COLO668 (cell line): ENCODE measurements at regions not wholly inside any gene's neighbourhood (a gene's known extent, or its start where the extent isn't known, plus 50 kb on each side); places are given as distances from the start of the nearest gene placed in this dataset.
"Not testable (repeated sequence)": the region's sequence is repeated elsewhere in the genome, so short reads cannot be mapped to it uniquely, and the experiment has no call there.

Experiments
- DNase-seq: peaks from one replicate; lab custom pipeline; 2025; ENCODE audit not compliant: unreplicated experiment; lab: John Stamatoyannopoulos, UW

DNA sequence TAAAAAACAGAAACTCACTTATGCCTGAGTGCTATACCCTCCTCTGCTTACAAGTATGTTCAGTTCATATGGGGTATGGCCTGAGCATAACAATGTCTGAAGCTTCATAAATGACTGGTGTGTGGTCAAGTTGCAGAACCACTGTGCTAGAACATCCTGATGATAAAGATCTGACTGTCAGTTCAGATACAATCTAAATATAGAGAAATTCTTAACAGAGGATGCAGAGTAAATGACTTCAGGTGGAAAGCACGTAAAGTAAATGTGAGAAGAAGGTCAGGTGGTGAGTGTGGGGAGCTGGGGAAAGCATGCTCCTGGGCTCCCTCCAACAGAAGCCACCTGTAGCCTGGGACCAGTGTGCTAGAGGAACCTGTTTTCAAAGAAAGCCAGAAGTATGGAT, 926.2 kb downstream of the TSN start:
- DNase-seq, result no peak

DNA sequence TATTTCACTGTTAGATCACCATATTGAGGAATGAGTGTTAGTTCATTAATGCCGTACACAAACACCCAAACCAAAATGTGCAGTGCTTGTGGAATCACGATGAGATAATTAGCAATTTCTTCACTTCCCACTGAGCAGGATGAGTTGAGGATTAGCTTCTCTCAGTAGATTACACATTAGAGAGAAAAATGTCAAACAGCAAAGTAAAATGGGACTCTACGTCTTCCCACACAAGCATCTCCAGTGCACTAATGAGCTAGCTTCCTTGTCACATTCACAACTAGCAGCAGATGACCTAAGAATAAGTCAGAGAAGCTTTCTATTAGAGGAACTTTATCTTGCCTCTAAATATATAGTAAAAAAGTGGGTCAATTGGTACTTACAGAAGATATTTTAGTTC, 926.9 kb downstream of the TSN start:
- no peak for DNase-seq

DNA sequence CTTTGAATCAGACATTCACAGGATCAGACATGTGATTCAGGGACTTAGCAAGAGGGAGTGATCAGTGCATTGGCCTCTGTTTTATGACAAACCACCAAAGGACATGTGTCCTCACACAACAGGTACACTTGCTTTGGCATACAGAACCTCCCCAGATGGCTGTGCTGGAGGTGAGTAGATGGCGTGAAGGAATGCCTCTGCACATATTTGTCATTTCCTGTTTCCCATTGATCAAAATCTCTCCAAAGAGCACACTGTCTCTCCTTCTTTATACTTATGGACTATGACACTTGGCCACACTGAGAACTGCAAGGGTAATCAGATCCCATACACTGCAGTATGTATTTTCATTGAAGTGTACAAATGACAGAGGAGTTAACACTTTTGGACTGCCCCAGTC, 927.6 kb downstream of the TSN start:
- DNase-seq, result no peak

DNA sequence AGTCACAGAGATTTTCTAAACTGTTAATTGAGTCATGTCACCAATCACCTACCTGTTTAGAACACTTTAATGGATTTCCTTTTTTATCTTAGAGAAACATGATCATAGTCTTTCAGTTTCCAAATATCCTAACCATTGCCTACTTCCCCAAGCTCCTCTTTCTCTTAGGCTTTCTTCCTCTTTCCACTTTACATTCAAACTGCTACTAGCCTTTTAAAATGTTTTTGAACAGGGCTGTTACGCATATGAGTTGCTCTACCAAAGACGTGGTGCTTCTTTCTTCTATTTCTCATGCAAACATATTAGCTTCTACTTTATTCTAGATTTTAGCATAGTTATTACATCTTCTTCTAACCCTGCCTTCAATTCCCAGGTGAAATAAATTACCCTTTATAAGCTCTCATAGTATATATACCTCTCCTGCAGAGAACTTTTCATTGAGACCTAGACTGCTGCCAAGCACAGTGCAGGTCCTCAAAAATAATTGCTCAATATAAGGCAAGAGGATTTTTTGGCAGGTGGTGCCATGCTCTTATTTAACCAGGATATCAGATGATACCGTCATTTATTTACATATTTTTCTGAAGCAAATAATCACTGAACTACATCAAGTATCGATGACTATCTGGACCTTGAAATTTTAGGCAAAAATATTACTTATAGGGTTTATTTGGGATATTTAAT, 937.1 kb downstream of the TSN start:
- no peak for DNase-seq

DNA sequence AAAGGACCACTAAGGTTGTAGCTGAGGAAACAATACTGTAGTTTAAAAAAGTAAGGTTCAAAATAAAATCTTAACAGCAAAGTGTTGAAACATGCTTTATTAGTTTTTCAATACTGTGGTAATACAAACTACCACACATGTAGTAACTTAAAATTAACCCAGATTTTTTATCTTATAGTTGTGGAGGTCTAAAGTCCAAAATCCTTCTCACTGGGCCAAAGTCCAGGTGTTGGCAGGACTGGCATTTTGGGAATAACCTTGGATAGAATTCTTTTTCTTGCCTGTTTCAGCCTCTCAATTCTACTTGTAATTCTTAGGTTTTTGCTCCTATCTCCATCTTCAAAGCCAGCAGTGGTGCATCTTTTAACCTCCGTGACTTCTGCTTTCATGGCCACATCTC, 942.0 kb downstream of the TSN start:
- no peak for DNase-seq

DNA sequence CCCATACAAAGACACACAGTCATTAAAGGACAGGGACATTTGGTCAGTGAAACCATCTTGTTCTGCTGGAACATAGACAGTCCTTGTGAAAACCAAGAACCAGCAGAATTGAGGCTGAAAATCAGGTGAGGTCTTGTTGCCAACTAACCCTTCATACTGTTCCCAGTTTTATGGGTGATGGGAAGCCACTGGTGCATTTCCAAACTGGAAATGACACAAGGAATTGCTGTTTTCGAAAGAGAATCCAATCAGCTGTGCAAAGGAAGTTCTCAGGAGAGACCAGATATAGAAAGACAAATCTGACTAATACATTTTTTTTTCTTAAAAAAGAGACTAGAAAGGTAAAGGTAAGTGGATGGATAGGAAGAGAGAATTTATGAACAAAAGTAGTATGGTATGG, 948.2 kb downstream of the TSN start:
- DNase-seq, result no peak

DNA sequence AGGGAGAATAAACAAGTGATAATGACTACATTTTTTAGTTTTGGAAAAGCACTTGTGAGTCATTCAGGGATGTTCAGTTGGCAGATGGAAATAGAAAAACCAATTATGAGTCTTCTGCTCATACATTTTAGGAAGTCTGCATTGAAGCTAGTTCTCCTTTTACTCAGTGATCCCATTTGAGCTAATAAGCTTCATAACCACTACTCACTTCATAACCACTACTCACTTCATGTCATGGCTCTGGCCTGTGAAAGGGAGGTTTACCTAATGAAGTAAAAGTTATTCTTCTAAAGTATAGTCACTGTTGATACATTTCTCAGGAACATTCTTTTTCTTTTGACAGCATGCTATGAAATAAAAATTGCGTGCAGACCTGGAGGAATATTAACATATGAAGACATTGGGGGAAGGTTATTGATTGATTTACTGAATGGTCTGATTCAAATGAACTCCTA, 948.7 kb downstream of the TSN start:
- no peak for DNase-seq

DNA sequence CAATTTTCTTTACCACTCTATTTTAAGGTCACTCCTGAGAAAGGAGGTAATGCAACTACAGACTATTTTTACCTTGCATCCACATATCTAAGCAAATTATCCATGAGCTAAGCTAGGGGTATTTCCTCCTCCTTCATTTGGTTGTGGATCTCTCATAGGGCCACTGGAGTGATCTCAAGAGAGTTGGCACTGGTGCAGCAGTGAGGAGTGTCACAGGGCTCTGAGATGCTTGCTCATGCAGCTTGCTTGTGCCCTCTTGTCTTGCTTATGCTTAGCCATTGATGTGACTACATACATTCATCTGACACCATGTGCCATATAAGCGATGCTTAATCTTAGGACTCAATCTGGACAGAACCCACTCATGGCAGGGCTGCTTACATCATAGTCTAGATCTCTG, 950.3 kb downstream of the TSN start:
- no peak for DNase-seq

DNA sequence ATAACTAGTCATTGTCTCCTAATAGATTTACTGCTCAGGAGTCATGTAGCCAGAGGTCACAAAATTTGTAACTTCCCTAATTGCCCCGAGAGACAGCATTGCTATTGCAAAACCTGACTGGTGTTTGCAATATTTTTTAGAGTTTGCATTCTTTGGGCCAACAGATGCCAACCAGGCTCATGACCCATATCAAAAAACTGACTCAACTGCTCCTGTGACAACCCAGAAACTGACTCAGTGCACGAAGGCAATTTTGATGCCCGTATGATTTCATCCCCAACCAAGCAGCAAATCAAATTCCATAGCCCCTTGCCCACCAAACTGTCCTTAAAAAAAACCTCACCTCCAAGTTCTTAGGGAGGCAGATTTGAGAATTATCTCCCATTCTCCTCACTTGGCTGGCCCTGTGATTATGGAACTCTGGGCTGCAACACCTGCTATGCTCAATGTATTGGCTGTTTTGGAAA, 951.3 kb downstream of the TSN start:
- no peak for DNase-seq

DNA sequence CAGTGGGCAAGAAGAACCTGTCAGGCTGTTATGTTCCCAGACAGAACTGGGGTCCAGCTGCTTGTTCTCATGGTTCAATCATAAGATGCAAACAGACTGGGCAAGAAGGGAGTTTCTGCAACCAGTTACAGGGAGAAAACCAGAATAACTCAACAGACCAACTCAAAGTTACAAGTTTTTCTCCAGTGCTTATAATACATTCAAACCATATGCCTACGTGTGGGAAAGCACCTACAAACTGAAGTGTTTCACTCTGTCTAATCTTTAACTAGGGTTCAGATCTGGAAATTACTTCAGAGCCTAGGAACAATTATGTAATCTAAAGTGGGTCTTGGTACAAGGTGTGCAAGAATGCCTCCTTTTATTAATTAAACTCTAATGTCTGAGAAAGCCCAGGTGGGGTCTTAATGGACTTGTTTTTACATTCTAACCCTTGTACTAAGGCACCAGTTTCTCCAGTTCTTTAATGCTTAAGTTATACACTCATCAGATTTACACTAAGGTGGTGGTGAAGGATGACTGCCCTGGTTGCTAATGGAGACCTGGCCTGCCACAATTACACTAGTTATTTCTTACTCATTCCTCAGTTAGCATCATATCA, 951.9 kb downstream of the TSN start:
- DNase-seq, result no peak

DNA sequence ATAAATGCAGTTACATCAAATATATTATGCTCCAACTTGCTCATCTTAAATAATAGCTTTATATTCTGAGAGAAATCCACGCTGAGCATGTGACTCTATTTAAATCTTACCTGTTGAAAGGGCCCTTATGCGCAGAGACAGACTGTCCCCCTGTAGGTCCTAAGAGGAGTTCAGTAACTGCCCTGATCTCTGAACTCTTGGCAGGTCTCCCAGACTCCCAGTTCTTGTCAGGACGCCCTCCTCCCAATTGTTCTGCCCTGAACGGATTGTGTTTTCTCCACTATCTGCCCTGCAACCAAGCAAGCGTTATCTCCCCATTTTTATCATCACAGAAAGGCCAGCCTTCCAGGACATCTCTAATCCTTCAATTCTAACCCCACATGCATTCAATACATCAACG, 954.6 kb downstream of the TSN start:
- DNase-seq, result no peak

DNA sequence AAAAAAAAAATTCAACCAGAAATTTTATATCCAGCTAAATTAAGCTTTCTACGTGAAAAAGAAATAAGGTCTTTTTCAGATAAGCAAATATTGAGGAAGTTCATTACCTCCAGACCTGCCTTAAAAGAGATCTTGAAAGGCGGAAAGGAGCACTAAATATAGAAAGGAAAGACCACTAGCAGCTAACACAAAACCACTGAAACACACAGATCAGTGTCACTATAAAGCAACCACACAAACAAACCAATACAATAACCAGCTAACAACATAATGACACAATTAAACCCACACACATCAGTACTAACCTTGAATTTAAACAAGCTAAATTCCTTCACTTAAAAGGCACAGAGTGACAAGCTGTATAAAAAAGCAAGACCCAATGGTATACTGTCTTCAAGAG, 958.3 kb downstream of the TSN start:
- no peak for DNase-seq

DNA sequence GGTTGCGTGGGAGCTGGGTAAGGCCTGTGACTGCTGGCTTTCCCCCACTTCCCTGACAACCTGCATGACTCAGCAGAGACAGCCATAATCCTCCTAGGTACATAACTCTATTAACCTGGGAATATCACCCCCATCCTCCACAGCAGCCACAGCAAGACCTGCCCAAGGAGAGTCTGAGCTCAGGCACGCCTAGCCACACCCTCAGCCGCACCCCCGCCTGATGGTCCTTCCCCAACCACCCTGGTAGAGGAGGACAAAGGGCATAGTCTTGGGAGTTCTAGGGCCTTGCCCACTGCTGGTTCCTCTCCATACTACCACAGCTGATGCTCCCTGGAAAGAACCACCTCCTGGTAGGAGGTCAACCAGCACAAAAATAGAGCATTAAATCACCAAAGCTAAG, 965.4 kb downstream of the TSN start:
- DNase-seq, result not testable (repeated sequence)

DNA sequence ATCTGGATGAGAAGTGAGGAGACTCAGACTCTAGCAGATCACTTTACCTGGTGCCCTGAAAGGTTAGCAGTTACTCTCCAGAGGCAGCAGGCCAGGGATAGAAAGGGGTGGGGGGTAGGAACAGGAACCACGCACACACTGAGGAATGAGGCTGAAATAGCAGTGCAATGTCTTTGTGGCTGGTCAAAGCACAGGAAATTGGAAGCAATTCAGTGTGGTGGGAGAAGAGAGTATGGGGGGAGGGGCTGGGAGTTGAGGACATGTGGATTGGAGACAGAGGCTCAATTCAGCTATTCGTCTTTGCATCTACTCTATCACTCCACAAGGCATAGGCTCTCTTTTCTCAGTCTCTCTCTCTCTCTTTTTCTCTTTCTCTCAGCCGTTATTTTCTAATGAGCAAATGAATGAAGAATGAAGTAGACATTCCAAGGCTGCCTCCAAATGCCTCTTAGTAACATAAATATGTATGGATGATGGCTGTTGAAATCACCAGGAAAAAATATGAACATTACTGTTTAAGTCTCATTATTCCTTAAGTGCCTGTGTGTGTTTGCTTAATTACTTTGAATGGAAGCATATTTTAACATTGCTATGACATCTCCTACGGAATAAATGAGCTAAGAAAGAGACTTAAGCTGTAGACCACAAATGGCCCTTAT, 979.4 kb downstream of the TSN start:
- DNase-seq, result no peak

DNA sequence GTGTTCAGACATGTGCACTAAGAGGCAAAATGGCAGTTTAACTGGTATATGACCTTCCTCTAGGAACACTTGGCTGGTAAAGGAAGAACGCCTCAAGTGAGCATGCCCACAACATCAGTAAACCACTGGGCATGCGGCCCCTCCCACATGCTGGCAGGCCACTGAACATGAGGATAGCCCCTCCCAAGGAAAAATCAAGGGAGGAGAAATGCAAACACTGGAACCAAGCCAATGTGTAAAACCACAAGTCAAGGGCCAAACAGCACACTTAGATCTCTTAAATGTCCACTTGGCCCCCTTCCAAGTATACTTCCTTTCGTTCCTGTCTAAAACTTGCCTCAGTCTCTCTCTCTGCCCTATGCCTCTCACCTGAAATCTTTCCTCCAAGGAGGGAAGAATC, 980.8 kb downstream of the TSN start:
- DNase-seq, result peak; percentile 36

DNA sequence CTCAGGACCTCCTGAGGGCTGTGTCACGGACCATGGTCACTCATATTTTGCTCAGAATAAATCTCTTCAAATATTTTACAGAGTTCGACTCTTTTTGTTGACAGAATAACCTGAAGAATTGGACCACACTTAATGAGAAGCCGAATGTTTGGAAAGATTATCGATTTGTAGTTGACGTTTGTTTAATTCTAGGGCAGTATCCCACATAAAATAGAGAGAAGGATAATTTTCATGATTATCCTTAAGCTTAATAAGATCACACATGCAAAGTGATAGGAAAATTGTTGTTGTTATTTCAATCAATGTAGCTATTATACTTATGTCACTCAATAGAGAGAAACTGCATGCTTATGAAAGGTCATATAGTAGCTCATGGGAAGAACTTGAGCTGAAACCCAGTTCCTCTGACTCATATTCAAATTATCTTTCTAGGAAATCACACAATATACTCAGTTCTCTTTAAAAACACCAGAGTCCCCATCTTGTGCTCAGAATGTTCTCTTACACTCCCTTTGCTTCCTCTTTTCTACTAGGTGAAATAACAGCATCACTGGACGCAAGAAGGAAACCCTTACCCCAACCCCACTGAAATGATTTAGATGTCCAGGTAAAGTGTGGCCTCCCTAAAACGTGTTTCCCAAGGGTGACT, 982.1 kb downstream of the TSN start:
- no peak for DNase-seq

DNA sequence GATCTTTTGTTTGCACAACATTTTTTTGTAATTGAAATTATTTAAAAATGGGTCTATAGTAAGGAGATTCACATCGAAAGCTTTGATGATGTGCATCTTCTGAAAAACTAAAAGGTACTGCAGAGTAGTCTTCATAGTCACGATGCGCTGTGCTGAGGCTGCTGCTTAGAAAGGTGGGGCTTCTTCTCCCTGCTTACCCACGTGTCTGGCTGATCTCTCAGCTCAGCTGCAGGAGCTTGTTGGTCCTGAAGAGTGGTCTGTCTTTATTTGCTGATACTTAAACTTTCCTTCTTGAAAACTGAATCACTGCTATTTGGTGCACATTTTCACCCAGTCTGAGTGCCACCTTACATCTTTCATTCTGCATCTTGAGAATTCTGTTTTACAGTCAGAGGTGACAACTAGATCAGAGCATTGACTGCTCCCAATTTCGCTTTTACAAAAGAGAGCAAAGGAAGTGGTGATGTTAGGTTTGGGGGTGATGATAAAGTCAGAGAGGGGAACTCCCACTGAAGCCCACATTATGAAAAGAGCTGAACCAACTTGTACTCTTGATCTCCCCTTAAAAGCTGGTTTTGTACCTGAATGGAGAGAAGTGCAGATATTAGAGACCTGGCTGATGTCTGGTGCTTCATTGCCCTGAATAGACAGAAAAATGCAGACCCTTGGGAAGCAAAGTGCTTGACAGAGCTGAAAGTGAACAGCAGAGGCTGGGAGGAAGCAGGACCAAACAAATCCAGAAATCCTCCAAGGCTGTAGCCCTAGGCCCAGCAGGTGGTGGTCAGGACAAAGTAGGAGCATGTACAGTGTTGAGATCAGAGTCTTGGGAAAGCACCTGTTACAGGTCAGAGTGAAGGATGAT, 984.5 kb downstream of the TSN start:
- DNase-seq, result no peak

DNA sequence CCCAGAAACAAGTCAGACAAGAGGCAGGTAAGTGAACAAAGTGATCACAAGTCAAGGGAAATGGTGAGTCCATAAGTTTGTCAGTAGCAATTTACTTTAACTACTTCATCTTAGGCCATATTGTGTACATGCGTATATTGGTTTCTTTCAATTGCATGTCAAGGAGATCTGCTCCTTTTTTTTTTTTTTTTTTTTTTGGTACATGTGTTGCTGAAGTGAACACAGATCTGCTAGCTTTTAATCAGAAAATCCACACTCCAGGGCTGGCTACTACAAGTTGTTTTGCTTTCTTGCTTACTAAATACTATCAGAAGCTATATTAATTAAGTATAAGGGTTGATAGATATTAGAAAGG, 985.1 kb downstream of the TSN start:
- DNase-seq, result no peak

DNA sequence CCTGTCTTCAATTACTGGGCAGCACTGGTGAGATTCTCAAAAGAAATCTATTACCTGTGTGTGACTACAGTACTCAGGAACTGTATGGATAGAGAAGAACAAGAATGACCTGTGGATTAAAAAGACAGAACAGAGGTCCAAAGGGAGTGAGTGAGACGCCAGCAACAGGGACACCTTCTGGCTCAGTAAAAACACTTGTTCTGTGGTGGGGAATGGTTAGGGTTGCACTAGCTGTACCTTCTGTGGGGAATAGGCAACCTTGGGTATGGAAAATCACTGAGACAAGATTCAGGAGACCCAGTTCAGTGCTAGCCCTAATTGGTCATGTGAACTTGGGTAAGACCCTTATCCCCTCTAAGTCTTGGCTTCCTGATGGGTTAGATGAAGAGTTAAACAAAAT, 986.0 kb downstream of the TSN start:
- no peak for DNase-seq

DNA sequence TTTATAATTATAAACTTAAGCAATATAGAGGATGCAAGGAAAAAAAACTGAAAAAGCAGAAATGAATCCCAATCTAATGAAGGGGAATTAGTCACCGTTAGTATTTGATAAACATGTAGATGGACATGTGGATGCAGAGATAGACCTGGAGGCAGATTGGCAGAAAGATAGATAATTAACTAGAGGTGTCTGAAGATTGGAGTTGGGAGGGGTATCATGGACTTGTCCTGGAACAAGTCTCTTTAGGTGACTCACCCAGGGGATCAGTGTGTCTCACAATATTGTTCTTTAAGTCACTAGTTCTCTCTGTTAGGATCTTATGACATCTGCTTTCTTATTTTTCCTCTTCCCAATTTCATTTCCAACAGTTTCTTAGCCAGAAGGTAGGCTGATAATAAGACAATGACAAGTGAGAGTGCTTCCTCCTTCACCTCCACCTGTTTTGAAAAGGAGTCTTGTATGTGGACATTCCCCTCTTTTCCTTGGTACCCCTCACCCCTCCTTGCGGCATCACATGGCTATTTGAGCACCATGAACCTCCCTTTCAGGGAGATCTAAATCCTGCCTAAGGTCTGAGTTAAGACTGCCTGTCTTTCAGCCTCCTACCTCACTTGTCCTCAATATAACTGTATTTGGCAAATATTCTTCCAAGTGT, 987.7 kb downstream of the TSN start:
- DNase-seq, result no peak

DNA sequence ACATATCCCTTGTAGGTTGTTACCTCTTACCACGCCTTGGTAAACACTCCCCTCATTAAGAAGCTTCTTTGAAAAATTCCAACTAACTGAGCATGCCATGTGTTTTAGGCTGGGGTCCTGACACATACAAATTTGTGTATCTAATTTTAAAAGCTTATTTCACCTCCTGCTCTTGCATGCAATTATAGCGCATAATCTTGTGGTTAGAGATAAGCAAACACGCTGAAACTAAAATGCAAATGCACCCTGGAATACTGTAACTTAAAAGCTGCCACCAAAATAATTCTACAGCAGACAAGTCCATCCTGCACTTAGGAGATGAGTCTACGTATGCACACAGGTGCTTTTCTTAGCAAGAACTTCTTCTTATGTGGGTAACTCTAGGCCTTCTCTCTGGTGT, 990.2 kb downstream of the TSN start:
- DNase-seq, result no peak
